Stimulated activated effector memory CD8-positive, alpha-beta T cell treated with anti-CD3 and anti-CD28 coated beads, Interleukin-12 subunit alpha, Interleukin-12 subunit beta, amount 100 ng/mL, for 72 hours (primary cell): ENCODE measurements at regions not wholly inside any gene's neighbourhood (a gene's known extent, or its start where the extent isn't known, plus 50 kb on each side); places are given as distances from the start of the nearest gene placed in this dataset.

Experiments
- ATAC-seq: fragments of 150-1000 bp; cut with Tn5 transposase; 2 replicates; pipeline ENCODE4 v1.10.0; 2021
- DNase-seq, 2 donors: peaks; one replicate each; pipeline ENCODE4 v3.0.0; 2021 to 2022; ENCODE audit warnings: low spot score in 2 of 2
- H3K27ac Mint-ChIP-seq: one replicate; pipeline ENCODE4 v1.8.0; 2022; ENCODE audit warnings: mild to moderate bottlenecking, mixed read lengths
- H3K36me3 Mint-ChIP-seq: one replicate; pipeline ENCODE4 v1.8.0; 2022; ENCODE audit warnings: mild to moderate bottlenecking, mixed read lengths
- H3K4me1 Mint-ChIP-seq: one replicate; pipeline ENCODE4 v1.8.0; 2022; ENCODE audit warnings: mixed read lengths
- H3K4me3 Mint-ChIP-seq: one replicate; pipeline ENCODE4 v1.8.0; 2022; ENCODE audit warnings: mild to moderate bottlenecking, mixed read lengths
- H3K9me3 Mint-ChIP-seq: one replicate; pipeline ENCODE4 v1.8.0; 2022; ENCODE audit warnings: mixed read lengths

- no peak for ATAC-seq
- no peaks in the 10 kb centered on the region for H3K36me3 Mint-ChIP-seq
- no peaks in the 10 kb centered on the region for H3K4me1 Mint-ChIP-seq
- no peak overlapping the region for H3K4me3 Mint-ChIP-seq
- H3K9me3 Mint-ChIP-seq: peaks cover 3% of the 10 kb centered on the region
- no peak overlapping the region for H3K27ac Mint-ChIP-seq
- DNase-seq: no peak
Measured at GRCh38 chr20:22652681-22653588, 68.6 kb upstream of the FOXA2 start.

GRCh38 chr20:22653658-22654642 lies 69.6 kb upstream of the FOXA2 start:
- ATAC-seq (no peak), DNase-seq (no peak)
- H3K4me3 Mint-ChIP-seq: no peak overlapping the region
- H3K27ac Mint-ChIP-seq: no peak overlapping the region
- H3K9me3 Mint-ChIP-seq: peaks cover 3% of the 10 kb centered on the region
- no peaks in the 10 kb centered on the region for H3K4me1 Mint-ChIP-seq
- no peaks in the 10 kb centered on the region for H3K36me3 Mint-ChIP-seq

GRCh38 chr20:22663528-22664025 lies 79.2 kb upstream of the FOXA2 start:
- Mint-ChIP-seq H3K36me3 (no peaks in the 10 kb centered on the region), H3K4me3 (no peak overlapping the region)

GRCh38 chr20:22667198-22667597 lies 82.8 kb upstream of the FOXA2 start:
- H3K4me1 Mint-ChIP-seq: no peaks in the 10 kb centered on the region
- no peak overlapping the region for H3K27ac Mint-ChIP-seq
- no peaks in the 10 kb centered on the region for H3K36me3 Mint-ChIP-seq
- H3K4me3 Mint-ChIP-seq: no peak overlapping the region
- DNase-seq: no peak
- ATAC-seq: no peak
- H3K9me3 Mint-ChIP-seq: peaks cover 8% of the 10 kb centered on the region

More at GRCh38 chr20:22663528-22664025, 79.2 kb upstream of the FOXA2 start:
- Mint-ChIP-seq H3K27ac (no peak overlapping the region), H3K4me1 (no peaks in the 10 kb centered on the region), H3K9me3 (no peaks in the 10 kb centered on the region)
- ATAC-seq (no peak), DNase-seq (no peak)

- H3K4me3 Mint-ChIP-seq: no peak overlapping the region
- no peaks in the 10 kb centered on the region for H3K36me3 Mint-ChIP-seq
- H3K4me1 Mint-ChIP-seq: no peaks in the 10 kb centered on the region
- no peak overlapping the region for H3K27ac Mint-ChIP-seq
- H3K9me3 Mint-ChIP-seq: peaks cover 11% of the 10 kb centered on the region
- no peak for DNase-seq
- ATAC-seq: no peak
Measured at GRCh38 chr20:22672191-22672590, 87.8 kb upstream of the FOXA2 start.

GRCh38 chr20:22673467-22673866 lies 89.1 kb upstream of the FOXA2 start:
- peaks cover 12% of the 10 kb centered on the region for H3K9me3 Mint-ChIP-seq
- H3K27ac Mint-ChIP-seq: no peak overlapping the region
- DNase-seq: no peak
- no peaks in the 10 kb centered on the region for H3K36me3 Mint-ChIP-seq
- no peaks in the 10 kb centered on the region for H3K4me1 Mint-ChIP-seq
- no peak overlapping the region for H3K4me3 Mint-ChIP-seq
- ATAC-seq: no peak

GRCh38 chr20:22675341-22675740 lies 91.0 kb upstream of the FOXA2 start:
- ATAC-seq: no peak
- no peak overlapping the region for H3K27ac Mint-ChIP-seq
- H3K36me3 Mint-ChIP-seq: no peaks in the 10 kb centered on the region
- DNase-seq: no peak
- H3K4me3 Mint-ChIP-seq: no peak overlapping the region
- H3K9me3 Mint-ChIP-seq: peaks cover 8% of the 10 kb centered on the region
- no peaks in the 10 kb centered on the region for H3K4me1 Mint-ChIP-seq

- Mint-ChIP-seq H3K9me3 (peaks cover 8% of the 10 kb centered on the region), H3K4me3 (no peak overlapping the region), H3K27ac (no peak overlapping the region), H3K4me1 (no peaks in the 10 kb centered on the region), H3K36me3 (no peaks in the 10 kb centered on the region)
- DNase-seq (no peak), ATAC-seq (no peak)
Measured at GRCh38 chr20:22678678-22679077, 94.3 kb upstream of the FOXA2 start.

GRCh38 chr20:22679197-22679596 lies 94.8 kb upstream of the FOXA2 start:
- no peaks in the 10 kb centered on the region for H3K4me1 Mint-ChIP-seq
- DNase-seq: no peak
- peaks cover 8% of the 10 kb centered on the region for H3K9me3 Mint-ChIP-seq

GRCh38 chr20:22680031-22680740 lies 95.8 kb upstream of the FOXA2 start:
- ATAC-seq (no peak), DNase-seq (no peak)
- no peaks in the 10 kb centered on the region for H3K36me3 Mint-ChIP-seq
- peaks cover 6% of the 10 kb centered on the region for H3K4me1 Mint-ChIP-seq
- no peak overlapping the region for H3K27ac Mint-ChIP-seq
- H3K4me3 Mint-ChIP-seq: no peak overlapping the region
- peaks cover 6% of the 10 kb centered on the region for H3K9me3 Mint-ChIP-seq

More at GRCh38 chr20:22679197-22679596, 94.8 kb upstream of the FOXA2 start:
- Mint-ChIP-seq H3K4me3 (no peak overlapping the region), H3K27ac (no peak overlapping the region), H3K36me3 (no peaks in the 10 kb centered on the region)
- no peak for ATAC-seq

GRCh38 chr20:22681591-22682248 lies 97.3 kb upstream of the FOXA2 start:
- DNase-seq: no peak
- H3K4me3 Mint-ChIP-seq: no peak overlapping the region
- H3K4me1 Mint-ChIP-seq: peaks cover 12% of the 10 kb centered on the region
- ATAC-seq: no peak
- no peaks in the 10 kb centered on the region for H3K36me3 Mint-ChIP-seq
- H3K27ac Mint-ChIP-seq: no peak overlapping the region
- peaks cover 4% of the 10 kb centered on the region for H3K9me3 Mint-ChIP-seq

- Mint-ChIP-seq H3K4me1 (peaks cover 12% of the 10 kb centered on the region), H3K9me3 (peaks cover 4% of the 10 kb centered on the region), H3K4me3 (no peak overlapping the region), H3K27ac (no peak overlapping the region), H3K36me3 (no peaks in the 10 kb centered on the region)
- DNase-seq: no peak
- no peak for ATAC-seq
Measured at GRCh38 chr20:22682381-22682780, 98.0 kb upstream of the FOXA2 start.

- ATAC-seq: peak; percentile 5
- Mint-ChIP-seq H3K4me3 (no peak overlapping the region), H3K9me3 (no peaks in the 10 kb centered on the region), H3K36me3 (no peaks in the 10 kb centered on the region), H3K27ac (no peak overlapping the region), H3K4me1 (peaks cover 18% of the 10 kb centered on the region)
- DNase-seq: peak in 1 of 2 donors; percentile 50
Measured at GRCh38 chr20:22684072-22684762, 99.8 kb upstream of the FOXA2 start.
